ENCODE measurements at regions not wholly inside any gene's neighbourhood (a gene's known extent, or its start where the extent isn't known, plus 50 kb on each side); places are given as distances from the start of the nearest gene placed in this dataset.
"Not testable (repeated sequence)": the region's sequence is repeated elsewhere in the genome, so short reads cannot be mapped to it uniquely, and the experiment has no call there.

- no peak overlapping the region for H3K27ac Mint-ChIP-seq
- H3K4me1 Mint-ChIP-seq, result peaks cover 10% of the 10 kb centered on the region
- TF ChIP-seq, protein P1, sequence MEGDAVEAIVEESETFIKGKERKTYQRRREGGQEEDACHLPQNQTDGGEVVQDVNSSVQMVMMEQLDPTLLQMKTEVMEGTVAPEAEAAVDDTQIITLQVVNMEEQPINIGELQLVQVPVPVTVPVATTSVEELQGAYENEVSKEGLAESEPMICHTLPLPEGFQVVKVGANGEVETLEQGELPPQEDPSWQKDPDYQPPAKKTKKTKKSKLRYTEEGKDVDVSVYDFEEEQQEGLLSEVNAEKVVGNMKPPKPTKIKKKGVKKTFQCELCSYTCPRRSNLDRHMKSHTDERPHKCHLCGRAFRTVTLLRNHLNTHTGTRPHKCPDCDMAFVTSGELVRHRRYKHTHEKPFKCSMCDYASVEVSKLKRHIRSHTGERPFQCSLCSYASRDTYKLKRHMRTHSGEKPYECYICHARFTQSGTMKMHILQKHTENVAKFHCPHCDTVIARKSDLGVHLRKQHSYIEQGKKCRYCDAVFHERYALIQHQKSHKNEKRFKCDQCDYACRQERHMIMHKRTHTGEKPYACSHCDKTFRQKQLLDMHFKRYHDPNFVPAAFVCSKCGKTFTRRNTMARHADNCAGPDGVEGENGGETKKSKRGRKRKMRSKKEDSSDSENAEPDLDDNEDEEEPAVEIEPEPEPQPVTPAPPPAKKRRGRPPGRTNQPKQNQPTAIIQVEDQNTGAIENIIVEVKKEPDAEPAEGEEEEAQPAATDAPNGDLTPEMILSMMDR (IDR thresholded peaks at IDR 0.05; ENCODE audit: unreplicated experiment), result no peak
- no peaks in the 10 kb centered on the region for H3K36me3 Mint-ChIP-seq
- no peak for DNase-seq (ENCODE audit: low spot score in 2 of 2, unreplicated experiment in 2 of 2)
- peaks cover 14% of the 10 kb centered on the region for H3K9me3 Mint-ChIP-seq
- H3K27me3 Mint-ChIP-seq (ENCODE audit: low read depth), result peaks cover 13% of the 10 kb centered on the region
- no peak overlapping the region for H3K4me3 Mint-ChIP-seq
Measured at GRCh38 chr13:100983111-100983510, 308.5 kb upstream of the TMTC4 start.

DNA sequence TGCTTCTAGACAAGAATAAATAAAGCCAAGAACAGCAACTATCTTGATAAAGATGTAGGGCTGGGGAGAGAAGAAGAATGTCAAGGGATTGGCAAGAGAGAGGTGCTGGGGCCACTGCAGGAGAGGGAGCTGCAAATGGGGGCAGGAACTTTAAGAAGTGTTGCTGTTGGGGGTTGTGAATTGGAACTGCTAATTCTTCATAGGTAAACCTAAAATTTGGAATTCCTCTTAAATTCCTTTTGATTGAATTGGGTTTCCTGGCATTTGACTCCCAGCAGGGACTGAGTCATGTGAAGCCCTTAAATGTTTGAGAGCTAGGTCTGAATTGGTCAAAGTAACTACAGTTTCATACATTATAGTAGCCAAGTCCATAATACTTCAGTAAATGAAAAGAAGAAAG, 305.6 kb upstream of the TMTC4 start:
- Mint-ChIP-seq H3K4me1 (peaks cover 10% of the 10 kb centered on the region), H3K36me3 (no peaks in the 10 kb centered on the region), H3K27me3 (ENCODE audit: low read depth) (peaks cover 10% of the 10 kb centered on the region), H3K27ac (no peak overlapping the region), H3K4me3 (no peak overlapping the region), H3K9me3 (peaks cover 7% of the 10 kb centered on the region)
- no peak for DNase-seq (ENCODE audit: low spot score in 2 of 2, unreplicated experiment in 2 of 2)
- TF ChIP-seq, protein P1 (IDR thresholded peaks at IDR 0.05; ENCODE audit: unreplicated experiment), result no peak

GRCh38 chr13:100977841-100978240, 303.2 kb upstream of the TMTC4 start:
- H3K9me3 Mint-ChIP-seq, result peaks cover 10% of the 10 kb centered on the region
- TF ChIP-seq, protein P1 (IDR thresholded peaks at IDR 0.05; ENCODE audit: unreplicated experiment), result no peak
- no peak overlapping the region for H3K4me3 Mint-ChIP-seq
- H3K27ac Mint-ChIP-seq, result no peak overlapping the region
- H3K36me3 Mint-ChIP-seq, result no peaks in the 10 kb centered on the region
- peaks cover 4% of the 10 kb centered on the region for H3K27me3 Mint-ChIP-seq (ENCODE audit: low read depth)
- no peak for DNase-seq (ENCODE audit: low spot score in 2 of 2, unreplicated experiment in 2 of 2)
- H3K4me1 Mint-ChIP-seq, result peaks cover 10% of the 10 kb centered on the region

GRCh38 chr13:100976993-100977392, 302.4 kb upstream of the TMTC4 start:
- TF ChIP-seq, protein P1 (IDR thresholded peaks at IDR 0.05; ENCODE audit: unreplicated experiment), result no peak
- no peak overlapping the region for H3K27ac Mint-ChIP-seq
- no peaks in the 10 kb centered on the region for H3K36me3 Mint-ChIP-seq
- no peak for DNase-seq (ENCODE audit: low spot score in 2 of 2, unreplicated experiment in 2 of 2)
- peaks cover 19% of the 10 kb centered on the region for H3K9me3 Mint-ChIP-seq
- H3K4me3 Mint-ChIP-seq, result no peak overlapping the region
- peaks cover 10% of the 10 kb centered on the region for H3K4me1 Mint-ChIP-seq
- H3K27me3 Mint-ChIP-seq (ENCODE audit: low read depth), result peaks cover 4% of the 10 kb centered on the region

GRCh38 chr13:100975666-100976065, 301.1 kb upstream of the TMTC4 start:
- H3K4me1 Mint-ChIP-seq; H3K27ac Mint-ChIP-seq; H3K4me3 Mint-ChIP-seq; H3K36me3 Mint-ChIP-seq; H3K27me3 Mint-ChIP-seq (ENCODE audit: low read depth); DNase-seq (ENCODE audit: low spot score in 2 of 2, unreplicated experiment in 2 of 2): not testable (repeated sequence)
- H3K9me3 Mint-ChIP-seq, result peaks cover 22% of the 10 kb centered on the region

- peaks cover 13% of the 10 kb centered on the region for H3K9me3 Mint-ChIP-seq
- no peak overlapping the region for H3K4me3 Mint-ChIP-seq
- TF ChIP-seq, protein P1 (IDR thresholded peaks at IDR 0.05; ENCODE audit: unreplicated experiment), result no peak
- no peak overlapping the region for H3K27ac Mint-ChIP-seq
- no peaks in the 10 kb centered on the region for H3K36me3 Mint-ChIP-seq
- H3K27me3 Mint-ChIP-seq (ENCODE audit: low read depth), result peaks cover 6% of the 10 kb centered on the region
- no peaks in the 10 kb centered on the region for H3K4me1 Mint-ChIP-seq
- DNase-seq (ENCODE audit: low spot score in 2 of 2, unreplicated experiment in 2 of 2), result no peak
Measured at GRCh38 chr13:100962585-100962984, 288.0 kb upstream of the TMTC4 start.

All from mesothelial cell of epicardium (in vitro differentiated cells).